ENCODE measurements at regions not wholly inside any gene's neighbourhood (a gene's known extent, or its start where the extent isn't known, plus 50 kb on each side); places are given as distances from the start of the nearest gene placed in this dataset.

- TF ChIP-seq CTCF (IDR thresholded peaks at IDR 0.05; ENCODE audit: low read depth, low read length, poor library complexity, severe bottlenecking) (no peak), EZH2phosphoT487 (IDR thresholded peaks at IDR 0.05; ENCODE audit: borderline replicate concordance, low read length) (no peak)
Measured at GRCh38 chr11:119793335-119793984, 64.5 kb upstream of the NECTIN1 start.
